ENCODE measurements at regions not wholly inside any gene's neighbourhood (a gene's known extent, or its start where the extent isn't known, plus 50 kb on each side); places are given as distances from the start of the nearest gene placed in this dataset.

DNA sequence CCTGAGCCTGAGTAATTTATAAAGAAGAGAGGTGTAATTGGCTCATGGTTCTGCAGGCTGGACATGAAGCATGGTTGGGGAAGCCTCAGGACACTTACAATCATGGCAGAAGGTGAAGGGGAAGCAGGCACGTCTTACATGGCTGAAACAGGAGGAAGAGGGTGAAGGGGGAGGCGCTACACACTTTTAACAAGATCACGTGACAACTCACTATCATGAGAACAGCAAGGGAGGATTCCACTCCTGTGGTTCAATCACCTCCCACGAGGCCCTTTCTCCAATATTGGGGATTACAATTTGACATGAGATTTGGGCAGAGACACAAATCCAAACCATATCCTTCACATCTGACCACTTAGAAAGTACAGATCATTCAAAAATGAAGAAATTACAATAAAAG lies 110.6 kb upstream of the SHISA6 start:
- no peak for DNase-seq (ENCODE audit: low spot score)
- TF ChIP-seq, protein P1, sequence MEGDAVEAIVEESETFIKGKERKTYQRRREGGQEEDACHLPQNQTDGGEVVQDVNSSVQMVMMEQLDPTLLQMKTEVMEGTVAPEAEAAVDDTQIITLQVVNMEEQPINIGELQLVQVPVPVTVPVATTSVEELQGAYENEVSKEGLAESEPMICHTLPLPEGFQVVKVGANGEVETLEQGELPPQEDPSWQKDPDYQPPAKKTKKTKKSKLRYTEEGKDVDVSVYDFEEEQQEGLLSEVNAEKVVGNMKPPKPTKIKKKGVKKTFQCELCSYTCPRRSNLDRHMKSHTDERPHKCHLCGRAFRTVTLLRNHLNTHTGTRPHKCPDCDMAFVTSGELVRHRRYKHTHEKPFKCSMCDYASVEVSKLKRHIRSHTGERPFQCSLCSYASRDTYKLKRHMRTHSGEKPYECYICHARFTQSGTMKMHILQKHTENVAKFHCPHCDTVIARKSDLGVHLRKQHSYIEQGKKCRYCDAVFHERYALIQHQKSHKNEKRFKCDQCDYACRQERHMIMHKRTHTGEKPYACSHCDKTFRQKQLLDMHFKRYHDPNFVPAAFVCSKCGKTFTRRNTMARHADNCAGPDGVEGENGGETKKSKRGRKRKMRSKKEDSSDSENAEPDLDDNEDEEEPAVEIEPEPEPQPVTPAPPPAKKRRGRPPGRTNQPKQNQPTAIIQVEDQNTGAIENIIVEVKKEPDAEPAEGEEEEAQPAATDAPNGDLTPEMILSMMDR (IDR thresholded peaks at IDR 0.05; ENCODE audit: borderline replicate concordance, control extremely low read depth, extremely low read depth, insufficient read depth, missing control alignments): no peak
- in situ Hi-C loops (cut with MboI; ENCODE audit: low sequenced_read_pairs, unreplicated experiment): no loop called here

DNA sequence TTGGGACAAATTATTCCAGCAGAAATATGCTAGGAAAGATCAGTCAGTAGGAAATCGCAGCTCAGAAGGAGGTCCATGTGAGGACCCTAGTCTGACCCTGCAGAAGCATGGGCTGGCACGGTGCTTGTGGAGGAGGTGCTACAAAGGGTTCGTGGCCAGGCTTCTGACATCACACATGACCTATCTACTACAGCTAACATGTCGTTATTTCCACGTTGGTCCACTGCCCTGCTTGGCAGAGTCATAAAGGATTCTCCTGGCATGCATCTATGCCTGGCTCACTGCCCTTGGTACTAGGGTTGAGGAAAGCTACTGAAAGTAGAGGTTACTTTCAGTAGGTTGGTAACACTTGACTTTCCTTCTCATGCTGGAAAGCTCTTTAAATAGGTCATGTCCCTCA lies 118.1 kb upstream of the SHISA6 start:
- in situ Hi-C loops (cut with MboI; ENCODE audit: low sequenced_read_pairs, unreplicated experiment): no loop called here
- TF ChIP-seq, protein P1 (IDR thresholded peaks at IDR 0.05; ENCODE audit: borderline replicate concordance, control extremely low read depth, extremely low read depth, insufficient read depth, missing control alignments): no peak
- DNase-seq (ENCODE audit: low spot score): no peak

DNA sequence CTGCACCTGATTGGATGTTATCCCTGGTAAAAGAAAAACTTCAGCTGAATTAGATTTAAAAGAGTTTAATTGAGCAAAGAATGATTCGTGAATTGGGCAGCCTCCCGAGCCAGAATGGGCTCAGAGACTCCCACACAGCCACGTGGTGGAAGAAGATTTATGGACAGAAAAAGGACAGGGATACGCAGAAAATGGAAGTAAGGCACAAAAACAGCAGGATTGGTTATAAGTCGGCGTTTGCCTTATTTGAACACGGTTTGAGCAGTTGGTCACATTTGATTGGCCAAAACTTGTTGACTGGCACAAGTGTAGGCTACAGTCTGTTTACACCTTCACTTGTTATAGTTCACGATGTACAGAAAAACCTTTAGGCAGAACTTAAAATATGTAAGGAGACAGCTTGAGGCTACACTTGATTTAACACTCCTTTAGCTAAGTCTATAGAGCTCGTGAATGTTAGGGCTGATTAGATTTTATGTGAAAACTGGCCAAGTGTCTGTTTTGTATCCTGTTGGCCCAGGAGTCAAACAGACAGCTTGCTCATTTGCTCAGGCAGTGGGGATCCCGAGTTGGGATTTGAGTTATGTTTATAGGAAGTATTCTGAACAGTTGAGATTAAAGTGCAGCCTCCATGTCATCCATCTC lies 119.5 kb upstream of the SHISA6 start:
- no peak for DNase-seq (ENCODE audit: low spot score)
- TF ChIP-seq, protein P1 (IDR thresholded peaks at IDR 0.05; ENCODE audit: borderline replicate concordance, control extremely low read depth, extremely low read depth, insufficient read depth, missing control alignments): no peak
- in situ Hi-C loops (cut with MboI; ENCODE audit: low sequenced_read_pairs, unreplicated experiment): no loop called here

DNA sequence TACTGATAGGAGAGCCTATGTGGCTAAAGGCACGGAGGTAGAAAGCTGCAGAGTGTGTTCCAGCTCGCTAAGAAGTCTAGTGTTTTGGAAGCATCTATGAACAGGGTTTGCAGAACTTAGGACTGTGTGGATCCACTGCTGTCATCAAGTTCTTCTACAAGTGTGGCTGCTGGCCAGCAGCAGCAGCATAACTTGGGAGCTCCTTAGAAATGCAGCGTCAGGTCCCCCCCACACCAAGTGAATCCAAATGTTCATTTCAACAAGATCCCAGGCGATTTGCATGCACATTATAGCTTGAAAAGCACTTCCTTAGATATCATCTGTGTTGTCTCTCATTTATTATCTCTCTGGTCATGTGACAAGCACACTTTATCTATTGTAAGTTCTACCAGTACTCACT lies 131.9 kb upstream of the SHISA6 start:
- no peak for DNase-seq (ENCODE audit: low spot score)
- in situ Hi-C loops (cut with MboI; ENCODE audit: low sequenced_read_pairs, unreplicated experiment): no loop called here
- TF ChIP-seq, protein P1 (IDR thresholded peaks at IDR 0.05; ENCODE audit: borderline replicate concordance, control extremely low read depth, extremely low read depth, insufficient read depth, missing control alignments): no peak

DNA sequence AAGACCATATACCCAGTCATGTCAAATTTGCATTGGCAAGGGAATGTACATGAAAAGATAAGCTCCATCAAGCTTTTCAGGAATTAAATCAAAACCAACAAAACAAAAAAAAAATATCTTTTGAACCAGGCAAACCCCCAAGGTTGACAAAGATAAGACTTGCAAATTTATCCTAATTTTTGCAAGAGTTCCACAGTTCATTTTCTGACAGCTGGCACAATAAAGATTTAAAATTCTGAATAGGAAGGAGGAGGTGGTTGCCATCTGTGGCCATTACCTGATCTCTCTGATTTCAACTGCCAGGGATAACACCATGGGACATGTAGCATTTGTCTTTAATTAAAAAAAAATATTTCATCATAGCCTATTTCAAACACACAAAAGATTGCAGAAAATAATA lies 135.9 kb upstream of the SHISA6 start:
- no peak for DNase-seq (ENCODE audit: low spot score)
- in situ Hi-C loops (cut with MboI; ENCODE audit: low sequenced_read_pairs, unreplicated experiment): no loop called here
- TF ChIP-seq, protein P1 (IDR thresholded peaks at IDR 0.05; ENCODE audit: borderline replicate concordance, control extremely low read depth, extremely low read depth, insufficient read depth, missing control alignments): no peak

DNA sequence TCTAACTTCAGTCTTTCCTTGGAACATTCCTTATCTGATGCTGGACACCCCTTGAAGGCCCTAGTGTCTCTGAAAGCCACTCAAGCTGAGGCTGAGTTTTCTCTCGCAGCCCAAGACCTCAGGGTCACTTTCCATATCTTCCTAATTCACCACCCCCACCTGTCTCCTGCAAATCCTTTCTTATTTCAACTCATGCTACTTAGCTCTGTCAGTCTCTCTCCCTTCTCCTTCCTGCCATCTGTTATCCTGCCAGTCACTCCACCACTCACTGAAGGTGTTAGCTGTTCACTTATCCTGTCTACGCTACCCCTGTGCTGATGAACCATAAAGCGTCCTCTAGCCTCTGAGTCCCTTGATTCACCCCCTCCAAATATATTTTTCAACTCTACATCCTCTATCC lies 143.9 kb upstream of the SHISA6 start:
- TF ChIP-seq, protein P1 (IDR thresholded peaks at IDR 0.05; ENCODE audit: borderline replicate concordance, control extremely low read depth, extremely low read depth, insufficient read depth, missing control alignments): no peak

More for the DNA sequence above, 143.9 kb upstream of the SHISA6 start:
- no peak for DNase-seq (ENCODE audit: low spot score)
- in situ Hi-C loops (cut with MboI; ENCODE audit: low sequenced_read_pairs, unreplicated experiment): no loop called here
